Fibroblast of pulmonary artery (primary cell): ENCODE measurements at regions not wholly inside any gene's neighbourhood (a gene's known extent, or its start where the extent isn't known, plus 50 kb on each side); places are given as distances from the start of the nearest gene placed in this dataset.

ENCODE experiments used
- DNase-seq: peaks from one replicate; pipeline ENCODE4 v3.0.0-alpha.2; 2010; ENCODE audit warnings: low read depth
- H3K4me3 ChIP-seq: replicated peaks from 2 replicates; pipeline ENCODE4 v1.5.1; 2011; ENCODE audit warnings: low read depth, mild to moderate bottlenecking, control low read depth, low read length, moderate library complexity
- CTCF ChIP-seq: IDR thresholded peaks from 2 replicates; pipeline ENCODE4 v1.5.1; 2011; ENCODE audit warnings: mild to moderate bottlenecking, control low read depth, low read length, inconsistent platforms; ENCODE audit errors: missing control alignments

- DNase-seq = no peak
- TF ChIP-seq CTCF = no peak
- H3K4me3 ChIP-seq = no peak overlapping the region
Observed at GRCh38 chr17:53640808-53641207, 181.9 kb upstream of the KIF2B start.

- no peak for DNase-seq
- no peak for TF ChIP-seq CTCF
- no peak overlapping the region for H3K4me3 ChIP-seq
Observed at GRCh38 chr17:53635444-53635843, 187.3 kb upstream of the KIF2B start.

- TF ChIP-seq CTCF = no peak
- DNase-seq = no peak
- H3K4me3 ChIP-seq = no peak overlapping the region
Observed at GRCh38 chr17:53633856-53634255, 188.9 kb upstream of the KIF2B start.

GRCh38 chr17:53631486-53631885 lies 191.2 kb upstream of the KIF2B start:
- H3K4me3 ChIP-seq = no peak overlapping the region
- TF ChIP-seq CTCF = no peak
- no peak for DNase-seq

GRCh38 chr17:53630638-53631037 lies 192.1 kb upstream of the KIF2B start:
- no peak for TF ChIP-seq CTCF
- no peak overlapping the region for H3K4me3 ChIP-seq
- no peak for DNase-seq

GRCh38 chr17:53630115-53630514 lies 192.6 kb upstream of the KIF2B start:
- TF ChIP-seq CTCF = no peak
- no peak for DNase-seq
- H3K4me3 ChIP-seq = no peak overlapping the region

- peak; percentile 35 for DNase-seq
Observed at GRCh38 chr17:53629188-53629587, 193.5 kb upstream of the KIF2B start.

More at GRCh38 chr17:53629188-53629587, 193.5 kb upstream of the KIF2B start:
- no peak overlapping the region for H3K4me3 ChIP-seq
- no peak for TF ChIP-seq CTCF
